ENCODE measurements at regions not wholly inside any gene's neighbourhood (a gene's known extent, or its start where the extent isn't known, plus 50 kb on each side); places are given as distances from the start of the nearest gene placed in this dataset.
A peak's percentile ranks its signal among the peaks of the same experiment; 100 is the strongest.
"Not testable (repeated sequence)": the region's sequence is repeated elsewhere in the genome, so short reads cannot be mapped to it uniquely, and the experiment has no call there.

GRCh38 chr17:26936645-26937044 is 357.3 kb upstream of the WSB1 start:
- FAIRE-seq = not testable (repeated sequence)

- not testable (repeated sequence) for FAIRE-seq
These were observed 356.1 kb upstream of the WSB1 start for GRCh38 chr17:26937750-26938322.

- FAIRE-seq = not testable (repeated sequence)
These were observed 354.2 kb upstream of the WSB1 start for GRCh38 chr17:26939755-26940154.

GRCh38 chr17:26940587-26940986 is 353.3 kb upstream of the WSB1 start:
- not testable (repeated sequence) for FAIRE-seq

- no peak for FAIRE-seq
These were observed 331.4 kb upstream of the WSB1 start for GRCh38 chr17:26962255-26963162.

GRCh38 chr17:26963163-26963503 is 330.8 kb upstream of the WSB1 start:
- FAIRE-seq = no peak

GRCh38 chr17:26965898-26966624 is 327.9 kb upstream of the WSB1 start:
- peak; percentile 42 for FAIRE-seq

- peak; percentile 67 for FAIRE-seq
These were observed 327.2 kb upstream of the WSB1 start for GRCh38 chr17:26966625-26967179.

GRCh38 chr17:26981845-26982425 is 312.0 kb upstream of the WSB1 start:
- not testable (repeated sequence) for FAIRE-seq

- not testable (repeated sequence) for FAIRE-seq
These were observed 311.4 kb upstream of the WSB1 start for GRCh38 chr17:26982563-26982962.

GRCh38 chr17:26987851-26988250 is 306.1 kb upstream of the WSB1 start:
- not testable (repeated sequence) for FAIRE-seq

GRCh38 chr17:26994648-26995047 is 299.3 kb upstream of the WSB1 start:
- FAIRE-seq = not testable (repeated sequence)

- not testable (repeated sequence) for FAIRE-seq
These were observed 297.6 kb upstream of the WSB1 start for GRCh38 chr17:26996146-26996916.

- FAIRE-seq = not testable (repeated sequence)
These were observed 286.0 kb upstream of the WSB1 start for GRCh38 chr17:27007734-27008531.

GRCh38 chr17:27009087-27009486 is 284.8 kb upstream of the WSB1 start:
- FAIRE-seq = no peak

GRCh38 chr17:27010138-27010537 is 283.8 kb upstream of the WSB1 start:
- not testable (repeated sequence) for FAIRE-seq

- FAIRE-seq = not testable (repeated sequence)
These were observed 263.4 kb upstream of the WSB1 start for GRCh38 chr17:27030552-27030951.

- no peak for FAIRE-seq
These were observed 255.2 kb upstream of the WSB1 start for GRCh38 chr17:27038676-27039075.

GRCh38 chr17:27045039-27045438 is 248.9 kb upstream of the WSB1 start:
- not testable (repeated sequence) for FAIRE-seq

- no peak for FAIRE-seq
These were observed 244.7 kb upstream of the WSB1 start for GRCh38 chr17:27049104-27049784.

- no peak for FAIRE-seq
These were observed 228.3 kb upstream of the WSB1 start for GRCh38 chr17:27065588-27065987.

Measured in G401.6 (cell line).